Lung (tissue), 11 donors: ENCODE measurements at regions not wholly inside any gene's neighbourhood (a gene's known extent, or its start where the extent isn't known, plus 50 kb on each side); places are given as distances from the start of the nearest gene placed in this dataset.

ENCODE experiments used
- ATAC-seq: fragments of 200-7000 bp; cut with Tn5 transposase; one replicate; pipeline ENCODE4 v1.9.1; 2020; ENCODE audit warnings: moderate number of reproducible peaks; ENCODE audit not compliant: insufficient read depth, low FRiP score
- DNase-seq, 3 donors: peaks; one replicate each; pipeline ENCODE4 v3.0.0-alpha.2; 2013 to 2017
- H3K27ac ChIP-seq, 2 donors: one replicate each; pipeline ENCODE4 v1.5.1; 2013; ENCODE audit warnings: mild to moderate bottlenecking in 2 of 2, moderate library complexity in 2 of 2, control low read depth in 1 of 2, inconsistent platforms in 1 of 2, low read depth in 1 of 2, low read length in 1 of 2
- H3K27me3 ChIP-seq, 3 donors: one replicate each; pipeline ENCODE4 v1.5.1; 2013; ENCODE audit warnings: low read length in 2 of 3; ENCODE audit not compliant: control insufficient read depth in 3 of 3, insufficient read depth in 3 of 3
- H3K36me3 ChIP-seq, 4 donors: one replicate each; pipeline ENCODE4 v1.5.1; 2013; ENCODE audit warnings: low read length in 4 of 4, mild to moderate bottlenecking in 1 of 4, moderate library complexity in 1 of 4; ENCODE audit not compliant: control insufficient read depth in 4 of 4, insufficient read depth in 4 of 4
- H3K4me1 ChIP-seq, 5 donors: one replicate each; pipeline ENCODE4 v1.5.1; 2013; ENCODE audit warnings: low read length in 5 of 5, mild to moderate bottlenecking in 2 of 5, moderate library complexity in 1 of 5; ENCODE audit not compliant: control insufficient read depth in 5 of 5, insufficient read depth in 5 of 5
- H3K4me3 ChIP-seq: one replicate; pipeline ENCODE4 v1.5.1; 2013; ENCODE audit warnings: mild to moderate bottlenecking, control low read depth, moderate library complexity
- H3K9ac ChIP-seq, 2 donors: one replicate each; pipeline ENCODE4 v1.5.1; 2013; ENCODE audit warnings: low read length in 2 of 2, control low read depth in 1 of 2; ENCODE audit not compliant: insufficient read depth in 1 of 2
- H3K9me3 ChIP-seq, 4 donors: one replicate each; pipeline ENCODE4 v1.5.1; 2013; ENCODE audit warnings: low read length in 3 of 4, mild to moderate bottlenecking in 1 of 4, moderate library complexity in 1 of 4; ENCODE audit not compliant: control insufficient read depth in 4 of 4, insufficient read depth in 3 of 4
- CTCF ChIP-seq: IDR thresholded peaks from 2 replicates; pipeline ENCODE4 v1.5.1; 2012; ENCODE audit warnings: mild to moderate bottlenecking; ENCODE audit errors: control extremely low read depth, extremely low read depth
- WGBS, 2 donors: extraction: QIAGEN DNeasy Blood & Tissue Kit; methylation state at CpG; one replicate each; pipeline ENCODE4 v1.1.7; 2013; 5-methylcytosine and 5-hydroxymethylcytosine counted together
- donor health status: control.
- donor health status: control.
- donor health status: Bipolar disorder and iron deficiency.
- donor health status: healthy.
- donor health status: DM: yes; HTN: yes; CAD: no.

GRCh38 chr14:61607570-61608244 lies 87.6 kb upstream of the HIF1A start:
- Histone ChIP-seq H3K36me3 (no peaks in the 10 kb centered on the region), H3K4me3 (no peak overlapping the region), H3K27me3 (no peaks in the 10 kb centered on the region), H3K27ac (no peak overlapping the region), H3K9me3 (no peaks in the 10 kb centered on the region), H3K9ac (no peak overlapping the region), H3K4me1 (peaks cover 0 to 31% (median 23%) of the 10 kb centered on the region in 5 donors)
- TF ChIP-seq CTCF: no peak
- 65 to 81% methylated on average over 7 of the region's 7 CpGs for WGBS, 2 donors
- ATAC-seq: no peak
- peak; percentile 44 to 60 (median 52) for DNase-seq

- TF ChIP-seq CTCF: no peak
- DNase-seq (peak; percentile 56 to 76 (median 71)), ATAC-seq (no peak)
- Histone ChIP-seq H3K36me3 (no peaks in the 10 kb centered on the region), H3K27ac (peak overlapping the region in 1 of 2 donors; percentile 78), H3K9ac (peak overlapping the region in 1 of 2 donors; percentile 26), H3K27me3 (no peaks in the 10 kb centered on the region), H3K4me3 (no peak overlapping the region), H3K9me3 (no peaks in the 10 kb centered on the region), H3K4me1 (peaks cover 0 to 31% (median 22%) of the 10 kb centered on the region in 5 donors)
- 56 to 75% methylated on average over 8 of the region's 8 CpGs for WGBS, 2 donors
Measured at GRCh38 chr14:61608245-61609165, 86.8 kb upstream of the HIF1A start.

GRCh38 chr14:61609191-61609843 lies 86.0 kb upstream of the HIF1A start:
- WGBS, 2 donors: 63 to 78% methylated on average over 10 of the region's 10 CpGs
- ATAC-seq: no peak
- peaks cover 0 to 31% (median 22%) of the 10 kb centered on the region in 5 donors for H3K4me1 ChIP-seq
- no peaks in the 10 kb centered on the region for H3K36me3 ChIP-seq
- no peaks in the 10 kb centered on the region for H3K27me3 ChIP-seq
- DNase-seq: peak; percentile 43 to 59 (median 51)
- no peak overlapping the region for H3K27ac ChIP-seq
- no peak for TF ChIP-seq CTCF
- H3K4me3 ChIP-seq: no peak overlapping the region
- H3K9ac ChIP-seq: no peak overlapping the region
- no peaks in the 10 kb centered on the region for H3K9me3 ChIP-seq
